Anterior cingulate cortex (tissue), 58 donors: ENCODE measurements at regions not wholly inside any gene's neighbourhood (a gene's known extent, or its start where the extent isn't known, plus 50 kb on each side); places are given as distances from the start of the nearest gene placed in this dataset.

Experiments used
- DNase-seq, 58 donors: peaks; one replicate each; lab custom pipeline; 2025; lab: John Stamatoyannopoulos, UW

GRCh38 chrY:15593476-15594160 lies 1069.3 kb downstream of the NLGN4Y start:
- DNase-seq, result no peak

GRCh38 chrY:15594179-15594578 lies 1069.8 kb downstream of the NLGN4Y start:
- no peak for DNase-seq

- no peak for DNase-seq
Measured at GRCh38 chrY:15600565-15600964, 1076.2 kb downstream of the NLGN4Y start.

DNA sequence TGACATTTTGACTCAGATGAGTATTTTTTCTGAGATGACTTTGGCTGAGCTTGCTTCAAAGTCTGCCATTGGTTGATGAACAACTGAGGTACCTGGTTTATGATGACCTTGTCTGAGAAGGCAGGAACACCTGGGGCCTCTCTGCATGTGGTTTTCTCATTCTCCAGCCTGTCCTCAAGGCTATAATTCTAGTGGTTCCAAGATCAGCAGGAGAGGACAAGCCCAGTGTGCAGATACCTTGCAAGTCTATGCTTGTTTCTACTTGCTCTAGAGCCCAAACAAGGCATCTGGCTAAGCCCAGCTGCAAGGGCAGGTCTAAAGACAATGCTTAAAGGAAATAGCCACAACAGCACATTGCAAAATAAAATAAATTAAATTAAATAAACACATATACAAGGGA lies 1100.0 kb downstream of the NLGN4Y start:
- DNase-seq, result no peak

GRCh38 chrY:15624928-15625327 lies 1100.6 kb downstream of the NLGN4Y start:
- no peak for DNase-seq

DNA sequence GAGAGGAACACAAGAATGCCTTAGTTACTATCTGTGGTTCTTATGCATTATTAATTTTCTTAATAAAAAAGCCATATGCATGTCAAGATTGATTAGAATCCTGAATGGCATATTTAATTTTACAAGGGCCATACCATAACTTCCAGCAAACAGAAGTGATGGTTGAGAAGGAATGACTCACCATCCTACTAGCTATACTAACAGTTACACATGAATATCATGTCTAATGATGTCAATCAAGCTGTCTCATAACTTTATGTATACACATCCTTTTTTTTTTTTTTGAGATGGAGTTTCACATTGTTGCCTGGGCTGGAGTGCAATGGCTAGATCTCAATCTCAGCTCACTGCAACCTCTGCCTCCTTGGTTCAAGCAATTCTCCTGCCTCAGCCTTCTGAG lies 1123.9 kb downstream of the NLGN4Y start:
- DNase-seq, result no peak

DNA sequence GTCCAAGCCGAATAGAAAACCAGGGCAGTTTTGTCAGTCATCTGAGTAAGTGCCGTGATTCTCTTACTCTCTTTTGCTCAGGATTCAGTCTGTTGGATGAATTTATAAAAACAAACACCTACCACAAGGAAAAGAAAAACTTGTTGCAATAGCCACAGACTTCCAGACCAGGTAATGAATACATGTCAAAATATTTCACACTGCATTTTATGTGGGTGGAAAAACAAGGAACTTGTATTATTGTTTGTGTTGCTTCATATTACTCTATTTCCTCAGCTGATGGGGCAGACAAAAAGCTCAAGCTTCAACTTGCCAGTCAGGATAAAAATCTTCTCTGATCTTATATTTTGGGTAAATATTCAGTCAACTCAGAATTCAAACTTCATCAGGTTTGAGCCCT lies 1125.7 kb downstream of the NLGN4Y start:
- no peak for DNase-seq

DNA sequence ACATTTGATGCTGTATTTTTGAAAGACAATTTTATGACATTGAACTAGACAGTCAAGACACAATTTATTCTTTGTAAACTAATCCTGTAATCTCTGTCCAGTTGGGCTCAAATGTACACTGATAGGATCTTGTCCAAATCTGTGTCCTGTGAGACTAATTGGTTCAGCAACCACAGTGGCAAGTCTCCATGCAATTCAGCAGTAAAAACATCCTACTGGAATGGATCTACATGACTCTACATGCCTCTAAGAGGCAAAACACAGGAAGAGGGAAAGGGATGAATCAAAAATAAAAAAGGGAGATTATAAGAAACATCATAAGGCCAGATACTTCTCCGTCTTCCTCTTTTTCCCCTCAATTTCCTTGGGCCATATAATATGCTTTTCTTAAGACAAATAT lies 1164.2 kb downstream of the NLGN4Y start:
- no peak for DNase-seq

GRCh38 chrY:15689994-15690393 lies 1165.7 kb downstream of the NLGN4Y start:
- DNase-seq, result no peak

DNA sequence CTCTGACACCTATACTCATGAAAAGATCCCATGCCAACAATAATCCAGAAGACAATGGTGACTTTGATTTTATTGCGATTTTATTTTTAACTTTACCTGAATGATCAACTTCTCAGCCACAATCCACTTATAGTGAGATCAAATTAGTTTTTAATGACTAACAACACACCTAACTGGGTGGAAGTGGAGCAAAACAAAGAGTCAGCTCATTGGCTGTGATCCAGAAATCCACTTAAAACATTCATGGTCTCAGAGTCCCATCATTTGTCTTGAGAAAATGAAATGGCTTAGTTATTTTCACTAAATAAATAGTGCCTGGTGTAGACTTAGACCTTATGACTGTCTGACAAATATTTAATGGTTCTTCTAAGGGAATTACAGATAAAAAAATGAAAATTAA lies 1177.8 kb downstream of the NLGN4Y start:
- DNase-seq, result no peak

DNA sequence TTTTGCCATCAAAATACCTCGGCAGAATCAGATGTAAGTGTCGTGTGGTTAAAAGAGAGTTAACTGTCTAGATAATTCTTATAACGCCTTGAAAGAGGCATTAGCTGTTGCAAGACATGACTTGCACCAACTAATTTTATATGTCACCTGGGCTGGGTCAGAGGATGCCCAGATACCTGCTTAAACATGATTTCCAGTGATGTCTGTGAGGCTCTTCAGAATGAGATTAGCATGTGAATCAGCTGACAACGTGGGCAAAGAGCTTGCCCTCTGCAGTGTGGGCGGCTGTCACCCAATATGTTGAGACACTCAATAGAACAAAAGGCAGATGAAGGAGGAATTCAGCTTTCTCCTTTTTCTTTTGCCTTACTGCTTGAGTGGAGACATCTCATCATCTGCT lies 1180.6 kb downstream of the NLGN4Y start:
- DNase-seq, result no peak

DNA sequence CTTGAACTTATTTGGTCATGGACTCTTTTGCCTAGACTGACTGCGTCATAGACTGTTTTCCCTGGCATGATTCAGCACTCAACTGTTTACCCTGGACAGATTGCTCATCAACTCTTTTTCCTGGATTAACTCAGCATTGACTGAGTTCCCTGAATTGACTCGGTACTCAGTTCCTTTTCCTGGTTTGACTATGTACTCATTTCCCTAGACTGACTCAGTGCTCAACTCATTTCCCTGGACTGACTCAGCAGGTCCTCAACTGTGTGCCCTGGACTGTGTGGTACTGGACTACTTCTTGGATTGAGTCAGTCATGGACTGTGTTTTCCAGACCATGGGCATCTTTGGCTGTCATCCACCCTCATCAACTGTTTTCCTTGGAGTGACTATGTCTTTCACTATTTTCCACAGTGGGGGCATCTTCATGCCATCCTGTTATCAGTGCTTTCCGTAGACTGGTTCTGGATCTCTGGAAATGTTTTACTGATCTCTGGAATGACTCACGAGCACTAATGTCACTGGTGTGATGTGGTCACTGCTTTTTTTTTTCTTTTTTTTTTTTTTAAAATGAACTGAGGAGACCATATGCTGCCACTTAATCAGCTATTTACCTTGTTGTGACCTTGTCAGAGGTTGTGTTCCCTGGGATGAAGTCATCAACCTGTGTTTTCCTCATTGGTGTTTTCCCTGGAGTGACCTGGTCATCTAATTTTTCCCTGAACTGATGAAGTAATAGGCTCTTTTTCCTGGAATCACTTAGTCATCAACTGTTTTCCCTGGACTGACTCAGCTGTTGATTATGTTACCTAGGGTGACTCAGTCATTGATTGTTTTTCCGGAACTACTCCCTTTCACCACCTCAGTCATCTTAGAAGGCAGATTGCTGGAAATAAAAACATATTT lies 1225.5 kb downstream of the NLGN4Y start:
- no peak for DNase-seq

DNA sequence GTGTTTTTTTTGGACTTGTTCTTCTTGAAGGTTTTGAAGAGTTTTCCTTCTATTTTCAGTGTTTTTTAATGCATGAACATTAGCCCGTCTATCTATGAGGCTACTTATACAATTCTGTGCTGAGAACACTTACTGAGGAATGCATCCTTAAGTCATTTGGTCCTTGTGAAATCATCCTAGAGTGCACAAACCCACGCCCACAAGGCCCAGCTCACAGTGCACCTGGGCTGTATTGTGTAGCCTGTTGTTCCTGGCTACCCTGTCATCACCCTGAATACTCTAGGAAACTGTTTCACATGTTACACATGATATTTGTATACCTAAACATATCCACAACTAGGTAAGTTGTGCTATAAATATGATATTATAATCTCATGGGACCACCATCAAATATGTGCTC lies 1226.7 kb downstream of the NLGN4Y start:
- no peak for DNase-seq

DNA sequence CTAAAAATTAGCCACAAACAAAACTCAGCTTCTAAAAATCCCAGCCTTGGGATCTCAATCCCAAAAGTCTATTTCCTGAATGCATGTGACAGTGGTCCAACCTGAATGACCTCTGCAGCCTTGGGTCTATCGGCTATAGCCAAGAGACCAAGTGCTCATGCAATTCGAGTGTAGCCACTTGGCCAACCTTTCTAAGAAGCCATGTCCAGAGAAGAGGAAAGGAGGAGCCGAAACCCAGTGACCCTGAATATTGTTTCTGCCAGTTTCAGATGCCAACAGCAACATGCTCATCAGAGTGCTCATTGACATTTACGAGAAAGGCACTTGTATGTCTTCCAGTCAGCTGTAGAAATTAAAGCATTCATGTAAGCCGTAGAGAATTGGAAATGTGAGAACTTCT lies 1231.9 kb downstream of the NLGN4Y start:
- DNase-seq, result no peak

DNA sequence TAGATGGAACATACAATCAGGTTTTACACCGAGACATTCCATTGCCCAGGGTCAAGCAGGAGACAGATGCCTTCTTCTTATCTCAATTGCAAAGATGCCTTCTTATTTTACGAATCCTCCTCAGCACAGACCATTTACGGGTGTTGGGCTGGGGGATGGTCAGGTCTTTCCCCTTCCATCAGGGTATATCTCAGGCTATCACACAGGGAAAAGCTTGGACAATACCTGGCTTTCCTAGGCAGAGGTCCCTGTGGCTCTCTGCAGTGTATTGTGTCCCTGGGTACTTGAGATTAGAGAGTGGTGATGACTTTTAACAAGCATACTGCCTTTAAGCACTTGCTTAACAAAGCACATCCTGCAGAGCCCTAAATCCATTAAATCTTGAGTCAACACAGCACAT lies 1249.2 kb downstream of the NLGN4Y start:
- no peak for DNase-seq

GRCh38 chrY:15775880-15776279 lies 1251.6 kb downstream of the NLGN4Y start:
- no peak for DNase-seq

DNA sequence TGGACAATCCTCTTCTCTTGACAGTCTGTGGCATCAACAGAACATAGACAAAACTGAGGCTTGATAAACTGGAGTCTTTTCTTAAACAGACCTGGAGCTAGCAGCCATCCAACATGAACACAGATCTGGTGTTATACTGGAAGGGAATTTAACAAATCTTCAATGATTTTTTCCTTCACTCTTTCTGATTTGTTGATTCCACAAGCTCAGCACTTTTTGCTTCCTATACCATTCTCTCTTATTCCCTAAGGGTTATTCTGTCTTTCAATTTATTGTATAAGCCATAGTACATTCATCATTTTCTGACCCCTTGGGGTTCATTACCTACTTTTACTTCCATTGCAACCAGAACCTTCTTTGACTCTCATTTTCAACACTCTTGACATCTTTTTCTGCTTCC lies 1255.6 kb downstream of the NLGN4Y start:
- DNase-seq, result no peak

DNA sequence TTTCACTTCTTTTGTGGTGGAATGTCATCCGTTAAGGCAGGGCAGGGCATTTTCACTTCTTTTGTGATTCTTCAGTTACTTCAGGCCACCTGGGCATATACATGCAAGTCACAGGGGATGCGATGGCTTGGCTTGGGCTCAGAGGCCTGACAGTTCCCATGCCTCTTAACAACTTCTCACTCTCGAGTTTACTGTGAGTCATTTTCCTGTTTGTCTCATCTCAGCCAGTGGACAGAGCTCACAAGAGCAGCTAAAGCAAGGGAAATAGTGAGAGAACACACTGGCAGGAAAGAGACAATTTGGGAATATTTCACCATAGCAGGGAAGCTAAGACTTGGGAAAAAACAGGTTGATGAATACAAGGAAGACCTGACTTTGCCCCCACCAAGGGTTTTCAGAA lies 1275.7 kb downstream of the NLGN4Y start:
- DNase-seq, result no peak

GRCh38 chrY:15805985-15806384 lies 1281.7 kb downstream of the NLGN4Y start:
- DNase-seq, result no peak

DNA sequence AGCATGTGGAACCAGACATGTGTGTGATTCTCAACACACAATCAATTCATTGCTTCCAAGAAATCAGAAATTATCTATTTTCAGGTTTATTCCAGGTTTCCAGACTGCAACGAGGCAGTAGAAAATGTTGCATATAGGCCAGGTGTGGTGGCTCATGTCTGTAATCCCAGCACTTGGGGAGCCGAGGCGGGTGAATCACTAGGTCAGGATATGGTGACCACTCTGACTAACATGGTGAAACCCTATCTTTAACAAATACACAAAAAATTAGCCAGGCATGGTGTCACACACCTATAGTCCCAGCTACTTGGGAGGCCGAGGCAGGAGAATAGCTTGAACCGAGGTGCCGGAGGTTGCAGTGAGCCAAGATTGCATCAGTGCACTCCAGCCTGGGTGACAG lies 1289.9 kb downstream of the NLGN4Y start:
- no peak for DNase-seq
